NCI-H1417 treated with DMSO at 0.1 percent for 48 hours (cell line): ENCODE measurements at regions not wholly inside any gene's neighbourhood (a gene's known extent, or its start where the extent isn't known, plus 50 kb on each side); places are given as distances from the start of the nearest gene placed in this dataset.
"Not testable (repeated sequence)": the region's sequence is repeated elsewhere in the genome, so short reads cannot be mapped to it uniquely, and the experiment has no call there.

Source experiments
- DNase-seq: peaks from one replicate; lab custom pipeline; 2025; lab: John Stamatoyannopoulos, UW

DNA sequence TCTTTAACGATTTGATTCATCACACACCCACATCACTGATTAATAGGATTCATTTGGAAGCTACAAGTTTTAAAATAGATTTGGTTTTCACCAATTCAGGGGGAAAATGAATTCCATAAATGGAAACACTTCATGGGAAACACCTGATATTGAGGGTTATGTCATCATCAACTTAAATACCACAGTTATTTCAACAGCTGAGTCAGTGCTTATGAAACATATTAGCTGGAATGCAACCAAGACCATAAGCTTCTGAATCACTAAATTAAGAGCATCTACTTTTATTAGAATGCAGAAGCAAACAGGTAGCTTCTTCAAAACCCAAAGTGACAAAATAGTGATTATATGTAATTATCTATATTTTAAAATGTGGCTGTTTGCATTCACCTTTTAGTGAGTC, 207.8 kb upstream of the DCAF8L1 start:
- DNase-seq: no peak

DNA sequence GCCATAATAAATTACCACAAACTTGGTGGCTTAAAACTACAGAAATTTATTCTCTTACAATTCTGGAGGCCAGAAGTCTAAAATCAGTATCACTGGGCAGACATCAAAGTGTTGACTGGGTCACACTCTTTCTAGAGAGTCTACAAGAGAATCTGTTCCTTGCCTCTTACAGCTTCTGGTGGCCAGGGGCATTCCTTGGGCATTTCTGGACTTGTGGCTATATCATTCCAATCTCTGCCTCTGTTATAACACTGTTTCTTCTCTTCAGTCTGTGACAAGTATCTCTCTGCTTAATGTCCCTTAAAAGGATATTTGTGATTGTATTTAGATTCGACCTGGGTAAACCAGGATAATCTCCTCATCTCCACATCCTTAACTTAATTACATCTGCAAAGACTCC, 207.3 kb upstream of the DCAF8L1 start:
- DNase-seq: no peak

DNA sequence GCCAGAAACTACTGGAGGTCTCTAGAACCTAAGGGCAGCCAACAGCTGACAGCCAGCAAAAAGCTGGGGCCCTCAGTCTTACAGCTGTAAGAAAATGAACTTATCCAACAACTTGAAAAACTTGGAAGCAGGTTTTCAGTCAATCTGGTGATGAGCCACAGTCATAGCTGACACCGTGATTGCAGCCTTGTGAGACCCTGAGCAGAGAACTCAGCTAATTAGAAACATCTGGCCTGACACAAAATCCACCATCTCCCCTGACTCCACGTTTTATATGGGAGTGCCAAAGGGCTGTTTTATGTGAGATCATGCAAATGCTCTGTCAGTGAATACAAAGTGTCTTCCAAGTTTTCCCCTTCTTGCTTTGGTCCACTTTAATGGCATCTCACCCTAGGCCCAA, 198.8 kb upstream of the DCAF8L1 start:
- DNase-seq: no peak

DNA sequence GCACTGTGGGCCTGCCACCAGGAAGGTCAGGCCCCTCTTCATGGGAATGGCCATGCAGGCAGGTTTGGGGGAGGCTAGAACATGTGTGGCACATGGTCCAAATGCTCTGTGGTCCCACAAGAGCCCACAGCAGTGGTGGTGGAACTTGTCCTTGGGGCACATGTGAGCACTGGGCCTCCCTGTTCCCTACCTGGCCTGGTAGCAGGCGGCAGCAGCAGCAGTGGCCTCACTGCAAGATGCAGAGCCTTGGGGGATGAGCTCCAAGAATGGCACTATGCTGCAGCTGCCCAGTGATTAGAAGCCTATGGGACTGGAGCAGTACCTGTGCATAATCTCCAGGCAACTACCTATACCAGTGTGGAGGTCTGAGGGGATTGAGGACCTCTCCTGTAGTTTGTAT, 197.0 kb upstream of the DCAF8L1 start:
- no peak for DNase-seq

DNA sequence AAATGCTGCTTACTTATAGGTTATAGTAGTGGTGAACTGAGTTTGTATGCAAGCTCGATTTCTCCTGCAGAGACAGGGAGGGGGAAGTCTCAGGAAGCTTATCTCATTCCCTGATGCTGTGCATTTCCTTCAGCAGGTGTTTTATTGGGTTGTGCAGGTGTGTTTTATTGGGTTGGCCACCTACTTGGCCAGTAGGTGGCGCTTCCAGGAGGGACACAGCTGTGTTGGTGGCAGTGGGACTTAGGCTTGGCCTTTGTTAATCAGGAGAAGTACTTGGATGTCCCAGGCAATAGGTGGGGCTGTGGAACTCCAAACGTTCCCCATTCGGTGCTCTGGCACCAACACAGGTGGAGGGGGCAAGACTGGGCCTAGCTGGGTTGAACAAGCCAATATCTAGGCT, 196.0 kb upstream of the DCAF8L1 start:
- DNase-seq: no peak

DNA sequence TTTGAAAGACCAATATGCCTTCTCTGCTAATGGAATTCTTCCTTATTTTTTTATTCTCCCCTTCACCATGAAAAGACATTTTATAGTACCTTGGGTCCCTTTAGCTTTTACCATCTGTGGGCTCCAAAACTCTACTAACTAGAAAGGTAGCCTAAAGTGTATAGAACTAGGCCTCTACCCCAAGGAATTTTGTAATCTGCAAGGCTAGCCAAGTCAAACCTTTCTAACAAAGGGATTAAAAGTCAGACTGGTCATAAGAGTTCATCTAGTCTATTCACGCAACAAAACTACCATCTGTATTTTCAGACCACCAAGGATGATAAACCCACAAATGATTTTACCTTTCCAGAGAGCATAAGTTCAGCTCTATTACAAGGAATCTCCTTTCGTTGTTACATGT, 189.5 kb upstream of the DCAF8L1 start:
- no peak for DNase-seq

DNA sequence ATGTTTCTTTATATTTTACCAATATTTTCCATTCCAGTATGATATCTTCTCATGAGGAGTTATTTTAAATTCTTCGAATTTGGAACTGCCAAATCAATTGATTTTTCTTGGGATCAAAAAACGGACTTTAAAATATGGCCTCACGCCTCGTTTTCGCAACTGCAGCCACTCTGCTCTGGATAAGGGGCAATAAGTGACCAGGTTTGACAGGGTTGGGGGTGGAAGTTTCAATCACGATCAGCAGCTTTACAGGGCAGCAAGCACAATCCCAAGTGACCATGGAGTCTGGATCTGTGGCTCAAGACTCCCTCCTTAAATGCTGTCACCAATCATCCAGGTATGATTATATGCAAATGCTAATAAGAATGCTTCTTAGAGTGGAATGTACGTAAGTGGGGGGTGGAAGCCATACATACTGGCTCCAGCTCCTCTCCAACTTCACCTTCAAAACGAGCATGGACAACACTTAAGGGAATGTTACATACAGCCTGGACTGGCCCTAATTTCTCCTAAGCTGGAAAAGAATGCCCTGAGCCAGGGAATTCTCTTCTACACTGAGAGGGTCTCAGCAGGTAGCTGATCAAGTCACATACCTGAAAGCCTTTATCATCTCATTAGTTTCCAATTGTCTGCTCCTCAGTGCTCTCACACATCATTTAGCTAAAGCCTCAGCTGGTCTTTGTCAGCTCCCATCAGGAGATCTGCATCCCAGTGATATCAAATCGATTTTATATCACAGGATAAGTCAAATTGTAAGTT, 176.9 kb upstream of the DCAF8L1 start:
- no peak for DNase-seq

DNA sequence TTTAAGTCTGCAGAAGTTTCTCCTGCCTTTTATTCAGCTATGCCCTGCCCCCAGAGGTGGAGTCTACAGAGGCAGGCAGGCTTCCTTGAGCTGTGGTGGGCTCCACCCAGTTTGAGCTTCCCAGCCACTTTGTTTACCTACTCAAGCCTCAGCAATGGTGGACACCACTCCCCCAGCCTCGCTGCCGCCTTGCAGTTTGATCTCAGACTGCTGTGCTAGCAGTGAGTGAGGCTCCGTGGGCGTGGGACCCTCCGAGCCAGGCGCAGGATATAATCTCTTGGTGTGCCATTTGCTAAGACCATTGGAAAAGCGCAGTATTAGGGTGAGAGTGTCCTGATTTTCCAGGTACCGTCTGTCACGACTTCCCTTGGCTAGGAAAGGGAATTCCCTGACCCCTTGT, 171.0 kb upstream of the DCAF8L1 start:
- not testable (repeated sequence) for DNase-seq

DNA sequence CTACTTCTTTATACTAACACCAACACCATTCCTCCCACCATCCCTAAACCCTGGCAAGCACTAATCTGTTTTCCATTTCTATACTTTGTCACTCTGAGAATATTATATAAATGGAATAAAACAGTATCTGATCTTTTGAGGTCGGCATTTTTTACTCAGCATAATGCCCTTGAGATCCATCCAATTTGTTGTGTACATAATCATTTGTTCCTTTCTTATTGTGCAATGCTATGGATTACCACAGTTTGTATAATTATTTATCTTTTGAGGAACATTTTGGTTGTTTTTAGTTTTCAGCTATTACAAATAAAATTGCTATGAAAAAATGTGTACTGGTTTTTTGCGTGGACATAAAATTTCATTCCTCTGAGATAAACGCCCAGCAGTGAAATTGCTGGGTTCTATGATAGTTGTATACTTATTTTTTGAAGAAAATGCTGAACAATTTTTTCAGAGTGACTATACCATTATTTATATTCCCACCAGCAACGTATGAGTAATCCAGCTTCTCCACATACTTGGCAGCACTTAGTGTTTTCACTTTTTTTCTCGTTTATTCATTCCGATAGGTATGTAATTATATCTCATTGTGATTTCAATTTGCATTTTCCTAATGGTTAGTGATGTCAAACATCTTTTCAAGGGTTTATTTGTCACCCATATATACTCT, 154.3 kb upstream of the DCAF8L1 start:
- no peak for DNase-seq

DNA sequence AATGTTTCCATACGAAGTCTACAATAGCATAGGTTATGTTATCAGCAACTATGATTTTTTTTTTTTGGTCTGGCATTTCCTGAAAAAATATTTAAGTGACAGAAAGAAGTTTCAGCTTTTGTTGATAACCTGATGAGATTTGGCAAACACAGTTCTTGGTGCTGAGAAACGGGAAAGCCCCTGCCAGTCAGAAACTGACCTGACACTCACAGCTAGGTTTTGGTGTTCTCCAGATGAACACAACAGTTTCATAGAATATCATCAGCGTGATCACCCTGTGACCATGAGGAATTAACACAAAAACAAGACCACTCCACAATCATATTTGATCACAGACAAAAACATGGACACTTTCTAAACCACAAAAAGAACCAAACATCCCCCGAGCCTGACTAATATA, 152.5 kb upstream of the DCAF8L1 start:
- no peak for DNase-seq

DNA sequence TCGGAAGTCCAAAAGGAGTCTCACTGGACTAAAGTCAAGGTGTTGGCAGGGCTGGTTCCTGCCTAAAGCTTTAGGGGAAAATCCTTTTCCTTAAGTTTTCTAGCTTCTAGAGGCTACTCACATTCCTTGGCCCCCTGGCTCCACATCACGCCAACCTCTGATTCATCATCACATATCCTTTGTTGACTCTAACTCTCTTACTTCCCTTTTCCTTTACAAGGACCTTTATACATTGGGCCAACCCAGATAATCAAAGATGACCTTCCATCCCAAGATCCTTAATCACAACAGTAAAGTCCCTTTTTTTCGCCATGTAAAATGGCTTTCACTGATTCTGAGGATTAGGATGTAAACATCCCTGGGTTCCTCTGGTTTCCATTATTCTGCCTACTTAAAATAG, 146.4 kb upstream of the DCAF8L1 start:
- no peak for DNase-seq

DNA sequence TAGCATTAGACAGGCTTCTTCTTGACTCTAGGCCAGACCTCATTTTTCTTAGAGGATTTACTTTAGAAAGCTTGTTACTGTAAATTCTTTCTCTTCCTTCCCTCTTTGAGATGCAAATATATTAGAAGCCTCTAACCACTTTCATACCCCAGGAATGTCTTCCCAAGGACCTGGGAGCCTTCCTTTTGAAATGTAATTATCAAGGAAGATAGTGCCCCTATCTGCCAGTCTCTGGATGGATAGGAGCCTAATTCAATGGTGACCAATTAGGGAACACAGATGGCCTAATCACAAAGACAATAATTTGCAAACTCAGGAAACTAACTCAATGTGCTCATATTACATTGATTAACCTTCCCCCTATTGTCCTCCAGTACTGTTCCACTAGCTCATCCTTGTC, 145.6 kb upstream of the DCAF8L1 start:
- no peak for DNase-seq

DNA sequence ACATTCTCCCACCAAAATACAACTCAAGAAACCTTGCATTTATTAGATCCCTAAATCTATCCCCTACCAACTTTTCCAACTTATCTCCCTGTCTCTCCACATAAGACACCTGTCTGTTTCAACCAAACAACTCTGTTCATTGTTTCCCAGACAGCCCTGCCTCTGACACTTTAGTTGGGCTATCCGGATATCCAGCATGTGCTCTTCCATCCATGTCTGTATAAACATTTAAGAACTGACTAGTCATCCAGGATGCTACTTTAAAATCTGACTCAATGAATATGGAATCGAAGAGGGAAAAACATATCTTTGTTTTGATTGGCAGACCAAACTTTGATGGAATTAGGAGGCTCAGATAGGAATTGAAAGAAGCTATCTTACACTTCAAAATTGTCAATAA, 143.2 kb upstream of the DCAF8L1 start:
- no peak for DNase-seq

DNA sequence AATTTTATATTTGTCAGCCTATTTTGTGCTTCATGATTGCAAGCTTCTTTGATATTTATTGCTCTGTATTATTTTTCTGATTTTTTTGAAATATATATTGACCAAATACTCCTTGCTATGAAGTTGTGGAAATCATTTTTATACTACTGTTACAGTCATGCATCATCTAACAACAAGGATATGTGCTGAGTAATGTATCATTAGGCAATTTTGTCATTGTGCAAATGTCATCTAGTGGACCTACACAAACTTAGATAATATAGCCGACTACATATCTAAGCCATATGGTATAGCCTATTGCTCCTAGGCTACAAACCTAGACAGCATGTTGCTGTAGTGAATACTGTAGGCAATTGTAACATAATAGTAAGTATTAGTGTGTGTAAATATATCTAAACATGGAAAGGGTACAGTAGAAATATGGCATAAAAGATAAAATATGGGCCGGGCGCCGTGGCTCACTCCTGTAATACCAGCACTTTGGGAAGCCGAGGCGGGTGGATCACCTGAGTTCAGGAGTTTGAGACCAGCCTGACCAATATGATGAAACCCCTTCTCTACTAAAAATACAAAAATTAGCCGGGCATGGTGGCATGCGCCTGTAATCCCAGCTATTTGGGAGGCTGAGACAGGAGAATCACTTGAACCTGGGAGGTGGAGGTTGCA, 139.5 kb upstream of the DCAF8L1 start:
- DNase-seq: not testable (repeated sequence)

DNA sequence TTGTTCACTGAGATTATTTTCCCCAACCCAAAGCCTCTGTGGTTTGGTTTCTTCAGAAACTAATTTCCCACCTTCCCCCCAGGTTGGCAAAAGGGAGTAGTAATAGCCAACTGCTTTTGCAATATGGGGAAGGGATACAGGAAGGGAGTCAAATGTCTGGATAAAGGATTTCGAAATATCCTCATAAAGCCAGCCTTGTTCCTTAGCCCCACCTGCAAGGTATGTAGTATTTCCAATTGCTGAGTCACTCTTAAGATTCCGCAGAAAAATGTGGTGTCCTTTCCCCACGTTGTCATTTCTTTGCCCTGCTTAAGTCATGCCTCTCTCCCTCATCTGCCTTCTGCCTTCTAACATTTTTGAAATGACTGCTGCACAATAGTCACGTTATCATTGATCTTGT, 138.8 kb upstream of the DCAF8L1 start:
- DNase-seq: no peak

DNA sequence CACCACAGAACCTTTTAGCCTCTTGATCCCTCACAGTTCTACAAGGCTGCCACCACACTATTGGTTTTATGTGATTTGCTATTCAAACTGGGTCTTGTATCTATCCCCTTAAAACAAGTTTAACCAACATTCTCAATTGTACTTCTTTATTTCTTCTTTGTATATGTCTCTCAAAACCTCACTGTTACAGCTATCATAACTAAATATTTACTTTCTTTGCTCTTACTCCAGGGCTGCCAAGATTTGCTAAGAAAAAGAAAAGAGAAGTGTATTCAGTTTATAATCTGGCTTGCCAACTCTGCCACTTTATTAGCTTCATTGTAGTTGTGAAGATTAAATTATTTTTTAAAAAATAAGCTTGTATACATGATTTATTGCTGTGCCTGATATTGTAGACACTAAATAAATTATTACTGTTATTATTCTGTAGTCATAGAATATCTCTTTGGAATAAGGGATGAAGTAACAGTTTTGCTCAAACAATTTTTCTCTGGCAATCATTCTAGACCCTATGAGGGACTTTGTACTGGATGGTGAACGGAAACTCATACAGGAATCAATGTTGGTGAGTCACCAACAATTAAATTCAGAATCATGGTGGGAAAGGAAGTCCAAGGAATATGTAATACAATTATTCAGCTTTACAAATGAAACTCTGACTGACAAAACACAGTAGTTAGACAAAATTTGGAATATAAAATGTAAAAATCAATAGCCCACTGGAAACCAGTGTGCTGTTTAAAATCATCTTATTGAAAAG, 127.1 kb upstream of the DCAF8L1 start:
- DNase-seq: no peak

DNA sequence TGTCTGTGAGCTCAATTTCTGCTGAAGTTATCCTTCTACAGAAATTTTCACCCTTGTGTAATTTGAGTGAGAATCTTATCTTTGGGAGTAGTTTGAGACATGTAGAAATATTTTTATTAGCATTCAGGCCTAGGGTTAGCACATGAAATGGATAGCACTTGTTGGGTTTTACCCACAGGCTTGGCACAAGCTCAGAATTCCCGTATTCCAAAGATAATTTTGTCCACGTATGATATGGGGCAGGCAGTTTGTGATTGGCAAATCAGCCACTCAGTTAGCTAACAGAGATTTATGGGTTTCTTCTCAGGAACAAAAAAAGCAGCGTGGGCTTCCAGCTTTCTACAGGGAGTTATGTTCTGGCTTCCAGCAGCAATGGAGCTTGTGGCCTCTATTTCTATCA, 117.9 kb upstream of the DCAF8L1 start:
- no peak for DNase-seq

DNA sequence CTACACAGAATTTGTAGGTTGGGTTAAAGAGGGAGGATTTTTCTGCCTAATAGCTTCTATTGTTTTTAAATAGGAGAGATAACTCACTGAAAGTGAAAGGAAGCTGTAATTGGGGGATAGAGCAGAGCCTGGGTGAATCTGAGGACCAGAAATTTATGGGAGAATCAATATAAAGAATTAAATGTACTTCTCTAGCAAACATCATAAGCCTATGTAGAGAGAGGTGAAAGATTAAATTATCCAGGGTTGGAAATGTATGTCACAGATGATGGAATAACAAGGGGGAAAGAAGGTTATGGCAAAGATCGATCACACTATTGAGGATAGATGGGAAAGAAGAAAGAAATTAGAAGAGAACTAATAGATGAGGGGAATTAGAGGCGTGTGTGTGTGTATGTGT, 104.4 kb upstream of the DCAF8L1 start:
- DNase-seq: no peak

DNA sequence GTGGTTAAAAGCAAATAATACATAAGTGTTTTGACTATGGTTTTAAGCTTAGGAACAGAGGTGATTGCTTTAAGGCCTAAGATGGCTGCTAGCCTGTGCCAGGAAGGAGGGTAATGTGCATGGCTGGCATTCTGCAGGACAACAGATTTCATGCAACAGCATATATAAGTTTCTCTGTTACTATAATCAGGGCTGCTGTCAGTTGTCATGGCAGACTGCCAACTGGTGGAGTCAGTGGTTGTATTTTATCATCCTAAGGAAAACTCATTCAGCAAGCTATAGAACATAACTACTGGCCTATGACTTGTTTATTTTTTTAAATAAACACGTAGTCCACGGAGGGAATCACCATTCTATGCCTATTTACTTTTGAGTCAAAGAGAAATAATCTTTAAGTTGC, 77.7 kb upstream of the DCAF8L1 start:
- no peak for DNase-seq

DNA sequence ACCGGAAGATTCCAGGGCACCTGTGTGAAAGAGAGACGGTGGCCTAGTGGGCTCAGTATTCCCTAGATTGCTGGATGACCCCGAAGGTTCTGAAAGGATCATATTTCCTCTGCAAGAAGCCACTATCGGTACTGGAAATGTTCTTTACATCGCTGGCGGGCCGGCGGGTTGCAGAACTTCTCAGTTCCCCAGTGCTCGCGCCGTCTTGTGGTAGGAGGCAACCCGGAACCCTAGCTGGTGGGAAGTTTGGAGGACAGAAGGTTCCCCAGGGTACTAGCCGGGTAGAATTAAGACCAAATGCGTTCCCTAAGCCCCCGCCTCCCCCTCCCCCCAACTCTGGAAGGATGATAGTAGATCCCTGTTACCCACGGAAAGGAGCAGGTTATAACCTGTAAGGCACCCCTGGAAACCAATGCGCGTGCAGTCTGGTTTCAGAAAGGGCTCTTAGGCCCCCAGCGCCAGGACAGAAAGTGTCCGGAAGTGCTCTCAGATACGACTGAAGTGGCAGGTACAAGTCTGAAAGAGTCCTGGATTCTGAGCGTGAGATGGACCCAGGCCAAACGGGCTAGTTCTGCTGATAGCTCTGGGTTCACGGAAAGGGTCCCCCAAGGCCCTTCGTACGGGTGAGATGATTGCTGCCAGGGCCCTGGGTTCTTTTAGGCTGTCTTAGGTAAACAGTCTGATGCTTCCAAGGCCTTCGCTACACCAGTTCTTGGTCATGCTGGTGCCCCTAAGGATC, 61.7 kb upstream of the DCAF8L1 start:
- DNase-seq: no peak

DNA sequence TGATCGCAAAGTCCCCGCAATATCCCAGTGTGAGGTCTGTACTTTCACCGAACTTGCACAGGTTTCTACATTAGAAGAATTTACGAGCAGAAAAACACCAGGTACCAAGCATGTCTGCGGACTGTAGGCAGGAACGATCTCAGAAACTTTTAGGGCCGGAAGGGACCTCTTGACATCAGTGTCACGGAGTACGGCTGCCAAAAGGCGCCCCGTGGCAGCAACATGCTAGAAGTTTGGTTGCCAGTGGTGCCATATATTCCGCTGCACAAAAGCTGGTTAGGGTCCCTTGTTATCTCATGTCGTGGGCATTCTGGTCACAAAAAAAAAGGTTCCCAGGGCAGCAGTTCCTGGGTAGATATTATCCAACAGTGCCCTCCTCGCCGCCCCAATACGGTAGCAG, 61.0 kb upstream of the DCAF8L1 start:
- DNase-seq: no peak

DNA sequence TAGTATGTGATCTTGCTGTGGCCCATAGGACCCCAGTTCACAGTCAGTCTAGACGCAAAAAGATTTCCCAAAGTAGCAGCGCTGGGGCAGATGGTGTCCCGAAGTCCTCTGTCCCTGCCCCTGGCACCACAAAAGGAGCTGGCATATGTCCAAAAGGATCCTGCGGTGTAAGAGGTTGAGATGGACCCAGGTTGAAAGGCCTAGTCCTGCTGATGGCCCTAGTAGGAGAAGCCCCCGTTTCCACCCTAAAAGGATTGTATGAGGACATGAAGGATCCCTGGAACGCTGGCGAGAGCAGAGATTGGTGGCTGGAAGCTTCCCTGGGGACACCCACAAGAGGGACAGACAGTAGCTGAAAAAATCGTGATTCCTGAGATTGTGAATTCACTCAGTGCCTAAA, 58.0 kb upstream of the DCAF8L1 start:
- DNase-seq: no peak
